ENCODE measurements at regions not wholly inside any gene's neighbourhood (a gene's known extent, or its start where the extent isn't known, plus 50 kb on each side); places are given as distances from the start of the nearest gene placed in this dataset.
"Not testable (repeated sequence)": the region's sequence is repeated elsewhere in the genome, so short reads cannot be mapped to it uniquely, and the experiment has no call there.

GRCh38 chr11:28922386-28922981 is 814.3 kb downstream of the METTL15 start:
- H3K4me1 Mint-ChIP-seq, result no peaks in the 10 kb centered on the region
- H3K36me3 Mint-ChIP-seq, result no peaks in the 10 kb centered on the region
- no peaks in the 10 kb centered on the region for H3K27me3 Mint-ChIP-seq
- peaks cover 17% of the 10 kb centered on the region for H3K9me3 Mint-ChIP-seq
- H3K27ac Mint-ChIP-seq, result no peak overlapping the region
- H3K4me3 Mint-ChIP-seq, result no peak overlapping the region
- ATAC-seq, result no peak

DNA sequence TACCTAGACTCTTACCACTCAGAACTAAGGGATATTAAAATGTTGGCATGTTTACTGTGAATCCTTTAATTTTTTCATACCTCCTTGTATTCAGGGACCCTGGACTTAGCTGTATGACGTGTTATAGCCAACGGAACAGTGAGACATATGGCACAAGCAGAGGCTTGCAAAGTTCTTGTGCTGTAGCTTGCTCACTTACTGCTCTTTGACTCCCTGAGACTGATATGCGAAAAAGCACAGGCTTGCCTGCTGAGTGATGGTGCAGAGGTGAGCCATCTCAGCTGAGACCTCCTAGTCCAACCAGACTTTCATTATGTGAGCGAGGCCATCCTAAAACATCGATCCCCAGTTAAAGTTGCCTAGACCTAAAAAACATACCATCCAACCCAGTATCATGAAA is 811.0 kb downstream of the METTL15 start:
- ATAC-seq, result no peak
- H3K27ac Mint-ChIP-seq, result no peak overlapping the region
- no peaks in the 10 kb centered on the region for H3K36me3 Mint-ChIP-seq
- H3K4me1 Mint-ChIP-seq, result no peaks in the 10 kb centered on the region
- no peak overlapping the region for H3K4me3 Mint-ChIP-seq
- H3K9me3 Mint-ChIP-seq, result peaks cover 9% of the 10 kb centered on the region
- H3K27me3 Mint-ChIP-seq, result no peaks in the 10 kb centered on the region

GRCh38 chr11:28913883-28914282 is 805.7 kb downstream of the METTL15 start:
- Mint-ChIP-seq H3K9me3 (peaks cover 8% of the 10 kb centered on the region), H3K27ac (no peak overlapping the region), H3K4me1 (no peaks in the 10 kb centered on the region), H3K36me3 (no peaks in the 10 kb centered on the region), H3K4me3 (no peak overlapping the region), H3K27me3 (no peaks in the 10 kb centered on the region)
- no peak for ATAC-seq

- no peak for ATAC-seq
- Mint-ChIP-seq H3K4me1 (no peaks in the 10 kb centered on the region), H3K4me3 (no peak overlapping the region), H3K9me3 (peaks cover 3% of the 10 kb centered on the region), H3K27ac (no peak overlapping the region), H3K27me3 (no peaks in the 10 kb centered on the region), H3K36me3 (no peaks in the 10 kb centered on the region)
These were observed 803.6 kb downstream of the METTL15 start for GRCh38 chr11:28911829-28912228.

- Mint-ChIP-seq H3K27ac (no peak overlapping the region), H3K4me1 (no peaks in the 10 kb centered on the region), H3K36me3 (no peaks in the 10 kb centered on the region), H3K9me3 (peaks cover 3% of the 10 kb centered on the region), H3K4me3 (no peak overlapping the region), H3K27me3 (no peaks in the 10 kb centered on the region)
- no peak for ATAC-seq
These were observed 802.7 kb downstream of the METTL15 start for GRCh38 chr11:28910926-28911325.

GRCh38 chr11:28903716-28904115 is 795.5 kb downstream of the METTL15 start:
- Mint-ChIP-seq H3K4me3 (no peak overlapping the region), H3K27me3 (no peaks in the 10 kb centered on the region), H3K36me3 (no peaks in the 10 kb centered on the region), H3K27ac (no peak overlapping the region), H3K4me1 (no peaks in the 10 kb centered on the region), H3K9me3 (peaks cover 2% of the 10 kb centered on the region)
- no peak for ATAC-seq

DNA sequence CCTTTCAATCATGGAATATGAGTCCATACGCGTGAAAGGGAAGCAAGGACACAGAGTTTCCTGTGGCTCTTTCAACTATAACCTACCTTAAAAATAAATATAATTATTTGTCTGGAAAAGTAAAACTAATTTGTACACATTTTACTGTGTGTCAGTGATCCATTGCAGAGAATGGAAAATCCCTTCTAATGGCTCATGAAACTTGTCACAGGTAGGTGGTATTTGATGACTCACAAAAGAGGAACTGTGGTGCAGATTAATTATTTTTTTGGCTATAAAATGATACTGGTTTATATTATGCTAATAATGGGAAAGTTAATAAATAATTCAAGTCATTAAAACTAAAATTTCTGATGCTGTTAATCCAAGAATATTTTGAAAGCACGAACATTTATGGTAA is 792.2 kb downstream of the METTL15 start:
- Mint-ChIP-seq H3K9me3 (peaks cover 2% of the 10 kb centered on the region), H3K4me1 (no peaks in the 10 kb centered on the region), H3K4me3 (no peak overlapping the region), H3K27ac (no peak overlapping the region), H3K36me3 (no peaks in the 10 kb centered on the region), H3K27me3 (no peaks in the 10 kb centered on the region)
- no peak for ATAC-seq

DNA sequence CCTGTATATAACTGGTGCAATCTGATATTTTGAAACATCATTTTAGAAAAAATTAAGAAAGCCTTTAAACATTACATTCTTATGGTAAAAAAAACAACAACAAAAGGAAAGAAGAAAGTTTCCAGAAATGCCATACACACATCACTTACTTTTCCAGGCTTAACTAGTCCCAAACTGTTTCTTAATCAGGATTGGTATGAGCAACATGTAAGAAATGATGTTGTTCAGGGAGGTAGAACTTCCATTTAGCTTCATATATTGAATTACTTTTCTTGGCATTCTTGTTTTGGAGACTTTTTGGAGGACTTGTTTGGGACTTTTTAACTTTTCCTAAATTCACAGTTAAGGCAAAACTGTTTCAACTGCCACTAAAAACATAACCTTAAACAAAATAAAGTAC is 791.5 kb downstream of the METTL15 start:
- H3K4me3 Mint-ChIP-seq, result no peak overlapping the region
- H3K9me3 Mint-ChIP-seq, result peaks cover 2% of the 10 kb centered on the region
- no peak for ATAC-seq
- H3K36me3 Mint-ChIP-seq, result no peaks in the 10 kb centered on the region
- no peak overlapping the region for H3K27ac Mint-ChIP-seq
- H3K4me1 Mint-ChIP-seq, result no peaks in the 10 kb centered on the region
- H3K27me3 Mint-ChIP-seq, result no peaks in the 10 kb centered on the region

GRCh38 chr11:28890601-28891040 is 782.4 kb downstream of the METTL15 start:
- not testable (repeated sequence) for H3K4me1 Mint-ChIP-seq, H3K27ac Mint-ChIP-seq, H3K9me3 Mint-ChIP-seq, H3K4me3 Mint-ChIP-seq, ATAC-seq, H3K27me3 Mint-ChIP-seq, H3K36me3 Mint-ChIP-seq

GRCh38 chr11:28887681-28888080 is 779.5 kb downstream of the METTL15 start:
- Mint-ChIP-seq H3K4me1 (no peaks in the 10 kb centered on the region), H3K36me3 (no peaks in the 10 kb centered on the region), H3K27me3 (no peaks in the 10 kb centered on the region), H3K27ac (no peak overlapping the region), H3K4me3 (no peak overlapping the region), H3K9me3 (peaks cover 5% of the 10 kb centered on the region)
- ATAC-seq, result no peak

GRCh38 chr11:28879869-28880268 is 771.7 kb downstream of the METTL15 start:
- Mint-ChIP-seq H3K27me3 (no peaks in the 10 kb centered on the region), H3K9me3 (peaks cover 3% of the 10 kb centered on the region), H3K36me3 (no peaks in the 10 kb centered on the region), H3K4me3 (no peak overlapping the region), H3K27ac (no peak overlapping the region), H3K4me1 (no peaks in the 10 kb centered on the region)
- ATAC-seq, result no peak

DNA sequence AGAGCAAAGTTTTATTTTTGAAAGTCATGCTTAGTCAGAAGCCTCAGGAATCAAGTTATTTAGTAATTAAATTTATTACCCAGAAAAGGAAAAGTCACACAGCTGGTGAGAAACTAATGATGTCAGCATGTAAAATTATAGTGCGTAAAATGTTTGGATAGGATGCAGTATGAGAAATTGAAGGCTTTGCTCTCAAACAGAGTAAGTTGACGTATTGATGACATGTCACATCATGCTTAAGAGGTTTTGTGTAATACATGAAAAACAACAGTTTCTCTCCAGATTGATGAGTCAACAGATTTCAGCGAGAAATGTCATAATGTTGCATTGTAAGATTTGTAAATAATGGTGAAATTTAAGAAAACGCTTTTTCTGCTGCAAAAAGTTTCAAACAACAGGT is 769.8 kb downstream of the METTL15 start:
- no peak overlapping the region for H3K27ac Mint-ChIP-seq
- H3K36me3 Mint-ChIP-seq, result no peaks in the 10 kb centered on the region
- no peaks in the 10 kb centered on the region for H3K4me1 Mint-ChIP-seq
- ATAC-seq, result no peak
- H3K9me3 Mint-ChIP-seq, result no peaks in the 10 kb centered on the region
- no peak overlapping the region for H3K4me3 Mint-ChIP-seq
- no peaks in the 10 kb centered on the region for H3K27me3 Mint-ChIP-seq

- Mint-ChIP-seq H3K36me3 (no peaks in the 10 kb centered on the region), H3K9me3 (no peaks in the 10 kb centered on the region), H3K4me1 (no peaks in the 10 kb centered on the region), H3K27me3 (no peaks in the 10 kb centered on the region), H3K4me3 (no peak overlapping the region), H3K27ac (no peak overlapping the region)
- ATAC-seq, result no peak
These were observed 769.2 kb downstream of the METTL15 start for GRCh38 chr11:28877340-28877739.

- no peak for ATAC-seq
- Mint-ChIP-seq H3K36me3 (no peaks in the 10 kb centered on the region), H3K4me3 (no peak overlapping the region), H3K27ac (no peak overlapping the region), H3K4me1 (no peaks in the 10 kb centered on the region), H3K9me3 (no peaks in the 10 kb centered on the region), H3K27me3 (no peaks in the 10 kb centered on the region)
These were observed 766.5 kb downstream of the METTL15 start for GRCh38 chr11:28874706-28875105.

DNA sequence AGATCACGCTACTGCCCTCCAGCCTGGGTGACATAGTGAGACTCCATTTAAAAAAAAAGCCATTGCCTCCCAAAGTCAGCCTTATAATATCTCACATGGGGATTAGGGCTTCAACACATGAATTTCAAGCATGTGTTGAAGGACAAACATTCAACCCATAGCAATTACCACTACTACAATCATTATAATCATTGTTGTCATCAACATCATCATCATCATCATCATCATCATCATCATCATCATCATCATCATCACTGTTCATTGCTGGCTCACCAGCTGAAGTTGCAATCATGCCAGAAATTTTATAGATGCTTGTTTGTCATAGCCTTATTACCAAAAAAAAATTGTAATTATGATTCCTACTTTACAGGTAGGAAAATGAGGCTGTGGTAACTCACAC is 762.9 kb downstream of the METTL15 start:
- H3K4me3 Mint-ChIP-seq, result no peak overlapping the region
- no peak for ATAC-seq
- no peak overlapping the region for H3K27ac Mint-ChIP-seq
- no peaks in the 10 kb centered on the region for H3K9me3 Mint-ChIP-seq
- H3K27me3 Mint-ChIP-seq, result no peaks in the 10 kb centered on the region
- no peaks in the 10 kb centered on the region for H3K36me3 Mint-ChIP-seq
- no peaks in the 10 kb centered on the region for H3K4me1 Mint-ChIP-seq

GRCh38 chr11:28863422-28863821 is 755.2 kb downstream of the METTL15 start:
- no peak overlapping the region for H3K4me3 Mint-ChIP-seq
- ATAC-seq, result no peak
- peaks cover 3% of the 10 kb centered on the region for H3K9me3 Mint-ChIP-seq
- H3K27ac Mint-ChIP-seq, result no peak overlapping the region
- H3K4me1 Mint-ChIP-seq, result no peaks in the 10 kb centered on the region
- no peaks in the 10 kb centered on the region for H3K36me3 Mint-ChIP-seq
- H3K27me3 Mint-ChIP-seq, result no peaks in the 10 kb centered on the region

GRCh38 chr11:28860893-28861292 is 752.7 kb downstream of the METTL15 start:
- no peak overlapping the region for H3K27ac Mint-ChIP-seq
- no peak overlapping the region for H3K4me3 Mint-ChIP-seq
- peaks cover 8% of the 10 kb centered on the region for H3K9me3 Mint-ChIP-seq
- H3K36me3 Mint-ChIP-seq, result no peaks in the 10 kb centered on the region
- H3K27me3 Mint-ChIP-seq, result no peaks in the 10 kb centered on the region
- no peaks in the 10 kb centered on the region for H3K4me1 Mint-ChIP-seq
- ATAC-seq, result no peak
